ENCODE measurements at regions not wholly inside any gene's neighbourhood (a gene's known extent, or its start where the extent isn't known, plus 50 kb on each side); places are given as distances from the start of the nearest gene placed in this dataset.

- no peak for DNase-seq (ENCODE audit: low read depth in 1 of 2, low spot score in 1 of 2)
These were observed 394.1 kb upstream of the GRIA1 start for GRCh38 chr5:153096381-153096780.

DNA sequence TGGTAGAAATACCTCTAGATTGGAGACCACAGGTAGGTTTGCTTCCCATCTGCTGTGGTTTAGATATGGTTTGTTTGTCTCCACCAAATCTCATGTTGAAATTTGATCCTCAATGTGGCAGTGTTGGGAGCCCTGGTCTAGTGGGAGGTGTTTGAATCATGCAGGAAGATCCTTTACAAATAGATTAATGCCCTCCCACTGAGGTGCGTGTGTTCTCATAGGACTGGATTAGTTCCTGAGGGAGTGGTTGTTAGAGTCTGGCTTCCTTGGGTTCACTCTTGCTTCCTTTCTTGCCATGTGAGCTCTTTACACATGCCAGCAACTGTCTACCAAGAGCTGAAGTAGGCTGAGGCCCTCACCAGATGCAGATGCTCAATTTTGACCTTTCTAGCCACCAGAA is 391.1 kb upstream of the GRIA1 start:
- no peak for DNase-seq (ENCODE audit: low read depth in 1 of 2, low spot score in 1 of 2)

GRCh38 chr5:153101235-153102180 is 389.0 kb upstream of the GRIA1 start:
- no peak for DNase-seq (ENCODE audit: low read depth in 1 of 2, low spot score in 1 of 2)

- DNase-seq (ENCODE audit: low read depth in 1 of 2, low spot score in 1 of 2) = no peak
These were observed 373.6 kb upstream of the GRIA1 start for GRCh38 chr5:153116916-153117315.

DNA sequence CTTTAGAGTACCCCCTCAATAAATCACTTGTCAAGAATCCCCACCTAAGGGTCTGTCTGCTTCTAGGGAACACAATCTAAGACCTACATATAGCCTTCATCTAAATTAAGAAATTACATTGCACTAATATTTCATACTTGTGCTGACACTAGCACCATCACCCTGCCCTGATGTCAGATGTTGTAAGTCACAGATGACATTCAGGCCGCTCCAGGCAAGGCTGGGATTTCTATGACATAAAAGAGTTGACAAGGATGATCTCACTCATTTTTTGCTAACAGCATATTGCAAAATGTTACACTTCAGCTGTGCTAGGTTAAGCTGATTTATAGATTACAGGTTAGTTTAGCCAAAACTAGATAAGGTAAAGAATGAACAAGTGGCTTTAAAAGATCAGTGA is 372.5 kb upstream of the GRIA1 start:
- no peak for DNase-seq (ENCODE audit: low read depth in 1 of 2, low spot score in 1 of 2)

DNA sequence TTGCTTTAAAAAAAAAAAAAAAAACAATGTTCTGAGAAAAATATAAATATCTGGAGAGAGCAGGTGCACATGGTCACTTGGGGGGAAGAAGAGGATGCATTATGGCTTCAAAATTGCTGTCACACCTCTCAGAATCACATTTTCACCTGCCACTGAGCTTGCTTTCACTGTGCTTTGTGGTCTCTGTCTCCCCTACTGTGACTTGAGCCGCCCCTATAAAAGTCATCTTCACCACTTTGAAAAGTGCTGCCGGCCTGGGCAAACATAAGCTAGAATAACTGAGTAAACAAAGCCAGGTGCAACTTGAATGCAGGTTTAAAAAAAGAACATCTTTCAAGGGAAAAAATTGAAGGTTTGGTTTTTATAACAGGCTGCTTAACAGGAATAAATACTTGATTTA is 368.1 kb upstream of the GRIA1 start:
- DNase-seq (ENCODE audit: low read depth in 1 of 2, low spot score in 1 of 2) = no peak

DNA sequence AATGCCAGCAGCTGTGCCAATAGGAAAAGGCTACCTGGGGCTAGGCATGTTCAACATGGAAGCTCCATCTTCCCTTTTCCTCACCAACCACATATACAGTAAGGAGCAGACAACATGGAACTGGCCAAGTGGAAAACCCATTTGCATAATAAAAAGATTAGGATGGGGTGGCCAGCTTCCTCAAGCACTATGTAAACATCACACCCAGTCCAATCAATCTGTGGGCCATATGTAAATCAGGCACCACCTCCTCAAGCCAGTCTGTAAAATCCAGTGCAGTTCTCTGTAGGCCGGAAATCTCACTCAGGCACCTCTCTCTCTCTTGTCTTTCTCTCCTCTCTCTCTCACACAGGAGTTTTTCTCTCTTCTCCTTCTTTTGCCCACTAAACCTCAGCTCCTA is 360.2 kb upstream of the GRIA1 start:
- no peak for DNase-seq (ENCODE audit: low read depth in 1 of 2, low spot score in 1 of 2)

DNA sequence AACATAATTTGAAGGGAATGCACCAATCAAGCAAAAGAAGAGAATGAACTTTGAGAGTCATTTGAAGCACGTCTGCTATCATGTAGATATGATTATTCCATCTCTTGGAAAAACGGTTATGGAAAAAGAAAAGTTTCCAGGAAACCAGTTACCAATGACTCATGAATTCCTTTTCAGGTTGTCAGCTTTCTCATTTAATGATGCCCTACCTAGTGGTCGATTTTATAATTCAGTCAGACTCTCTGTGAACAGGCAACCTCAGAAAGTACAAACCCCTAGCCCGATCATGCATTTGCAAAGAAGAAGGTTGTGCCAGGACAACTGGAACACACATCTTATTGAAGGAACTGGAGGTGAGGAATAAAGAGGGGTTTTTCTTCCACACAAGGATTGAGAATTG is 355.1 kb upstream of the GRIA1 start:
- DNase-seq (ENCODE audit: low read depth in 1 of 2, low spot score in 1 of 2) = no peak

DNA sequence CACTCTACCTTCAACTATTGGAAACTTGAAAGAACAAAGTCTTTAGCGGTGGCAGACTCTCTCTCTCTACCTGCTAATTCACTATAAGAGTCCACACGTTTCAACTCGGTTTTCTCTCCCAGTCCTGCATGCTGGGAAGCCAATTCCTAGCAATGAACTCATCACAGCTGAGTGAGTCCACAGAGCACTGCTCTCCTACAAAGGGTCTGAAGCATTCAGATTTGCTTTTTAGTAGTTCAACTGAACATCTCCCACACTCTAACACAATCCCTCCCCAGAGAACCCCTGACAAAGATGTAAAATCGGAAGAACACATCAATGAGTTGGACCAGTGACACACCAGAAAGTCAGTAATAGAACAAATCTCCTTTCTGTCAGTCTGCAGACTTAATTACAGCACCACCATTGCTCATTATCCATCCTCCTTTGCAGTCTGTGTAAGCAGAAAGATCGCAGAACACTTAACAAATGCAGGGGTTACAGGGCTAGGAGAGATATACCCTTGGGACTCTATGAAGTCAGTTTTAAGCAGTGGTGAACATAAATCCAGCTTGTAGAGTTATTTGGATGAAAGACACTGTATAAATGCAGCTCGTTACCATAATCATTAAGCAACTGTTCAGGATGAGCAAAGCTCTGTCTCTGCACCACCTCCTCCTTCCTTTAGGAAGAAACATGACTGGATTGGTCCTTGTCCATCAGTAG is 353.4 kb upstream of the GRIA1 start:
- DNase-seq (ENCODE audit: low read depth in 1 of 2, low spot score in 1 of 2) = no peak

GRCh38 chr5:153147891-153148623 is 342.4 kb upstream of the GRIA1 start:
- DNase-seq (ENCODE audit: low read depth in 1 of 2, low spot score in 1 of 2) = no peak

- DNase-seq (ENCODE audit: low read depth in 1 of 2, low spot score in 1 of 2) = no peak
These were observed 341.9 kb upstream of the GRIA1 start for GRCh38 chr5:153148624-153148976.

DNA sequence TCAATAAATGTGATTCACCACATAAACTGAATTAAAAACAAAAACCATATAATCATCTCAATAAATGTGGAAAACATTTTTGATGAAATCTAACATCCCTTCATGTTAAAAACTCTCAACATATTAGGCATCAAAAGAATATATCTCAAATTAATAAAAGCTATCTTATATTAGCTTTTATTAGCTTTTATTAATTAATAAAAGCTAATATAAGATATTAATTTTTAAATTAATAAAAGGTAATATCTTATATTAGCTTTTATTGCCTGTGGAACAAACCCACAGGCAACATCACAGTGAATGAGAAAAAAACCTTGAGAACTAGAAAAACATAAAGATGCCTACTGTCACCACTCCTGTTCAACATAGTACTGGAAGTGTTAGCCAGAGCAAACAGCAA is 338.9 kb upstream of the GRIA1 start:
- DNase-seq (ENCODE audit: low read depth in 1 of 2, low spot score in 1 of 2) = no peak

- DNase-seq (ENCODE audit: low read depth in 1 of 2, low spot score in 1 of 2) = no peak
These were observed 337.4 kb upstream of the GRIA1 start for GRCh38 chr5:153153086-153153485.

- no peak for DNase-seq (ENCODE audit: low read depth in 1 of 2, low spot score in 1 of 2)
These were observed 333.3 kb upstream of the GRIA1 start for GRCh38 chr5:153157156-153157555.

- DNase-seq (ENCODE audit: low read depth in 1 of 2, low spot score in 1 of 2) = no peak
These were observed 331.9 kb upstream of the GRIA1 start for GRCh38 chr5:153158608-153159007.

GRCh38 chr5:153159616-153160015 is 330.9 kb upstream of the GRIA1 start:
- DNase-seq (ENCODE audit: low read depth in 1 of 2, low spot score in 1 of 2) = no peak

DNA sequence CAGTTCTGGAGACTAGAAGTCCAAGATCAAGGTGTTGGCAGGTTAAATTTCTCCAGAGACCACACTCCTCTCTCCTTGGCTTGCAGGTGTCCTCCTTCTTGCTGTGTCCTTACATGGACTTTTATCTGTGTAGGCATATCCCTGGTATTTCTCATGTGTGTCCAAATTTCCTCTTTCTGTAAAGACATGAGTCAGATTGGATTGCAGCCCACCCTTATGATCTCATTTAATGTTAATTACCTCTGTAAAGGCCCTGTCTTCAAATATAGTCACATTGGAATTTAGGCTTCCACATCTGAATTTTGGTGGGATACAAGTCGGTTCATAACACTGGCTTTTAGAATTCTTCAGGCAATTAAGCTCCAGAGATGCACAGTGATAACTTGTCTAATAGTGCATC is 322.2 kb upstream of the GRIA1 start:
- no peak for DNase-seq (ENCODE audit: low read depth in 1 of 2, low spot score in 1 of 2)

- no peak for DNase-seq (ENCODE audit: low read depth in 1 of 2, low spot score in 1 of 2)
These were observed 303.0 kb upstream of the GRIA1 start for GRCh38 chr5:153187503-153187902.

GRCh38 chr5:153206361-153206760 is 284.1 kb upstream of the GRIA1 start:
- no peak for DNase-seq (ENCODE audit: low read depth in 1 of 2, low spot score in 1 of 2)

DNA sequence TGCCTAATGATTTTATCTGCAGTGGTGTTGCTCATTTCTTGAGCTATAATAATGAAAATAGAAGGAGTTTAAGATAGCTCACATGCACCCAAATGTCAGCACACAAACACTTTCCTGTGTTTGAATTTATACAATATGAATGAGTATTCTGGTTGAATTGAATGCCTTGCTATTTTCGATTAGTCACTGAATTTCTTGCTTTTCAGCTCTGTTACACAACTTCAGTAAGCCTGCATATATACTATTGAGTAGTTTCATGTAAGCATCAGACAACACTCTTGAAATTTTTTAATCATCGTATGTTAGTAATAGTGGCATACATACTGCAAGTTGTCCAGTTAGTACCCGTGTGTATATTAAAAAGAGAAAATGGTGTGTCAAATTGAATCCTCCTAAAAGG is 281.5 kb upstream of the GRIA1 start:
- no peak for DNase-seq (ENCODE audit: low read depth in 1 of 2, low spot score in 1 of 2)

- no peak for DNase-seq (ENCODE audit: low read depth in 1 of 2, low spot score in 1 of 2)
These were observed 280.8 kb upstream of the GRIA1 start for GRCh38 chr5:153209687-153210086.

- no peak for DNase-seq (ENCODE audit: low read depth in 1 of 2, low spot score in 1 of 2)
These were observed 279.4 kb upstream of the GRIA1 start for GRCh38 chr5:153211076-153211475.
